Esophagus muscularis mucosa (tissue), 3 donors: ENCODE measurements at regions not wholly inside any gene's neighbourhood (a gene's known extent, or its start where the extent isn't known, plus 50 kb on each side); places are given as distances from the start of the nearest gene placed in this dataset.

Experiments used
- POLR2AphosphoS5 ChIP-seq, 2 donors: sonication (generic); formaldehyde crosslinking; IDR thresholded peaks; one replicate each; pipeline ENCODE4 v1.6.1; 2017; ENCODE audit warnings: antibody characterized with exemption in 2 of 2
- TF ChIP-seq, protein P1 (sequence below), 3 experiments: fragments of 200-600 bp in 2 of 3; fragments of 450-650 bp in 1 of 3; sonication (generic) in 2 of 3; IDR thresholded peaks; one replicate each; pipeline ENCODE4 v1.5.1; 2017 to 2019; ENCODE audit warnings: antibody characterized with exemption in 3 of 3, mild to moderate bottlenecking in 2 of 3, moderate library complexity in 1 of 3

DNA sequence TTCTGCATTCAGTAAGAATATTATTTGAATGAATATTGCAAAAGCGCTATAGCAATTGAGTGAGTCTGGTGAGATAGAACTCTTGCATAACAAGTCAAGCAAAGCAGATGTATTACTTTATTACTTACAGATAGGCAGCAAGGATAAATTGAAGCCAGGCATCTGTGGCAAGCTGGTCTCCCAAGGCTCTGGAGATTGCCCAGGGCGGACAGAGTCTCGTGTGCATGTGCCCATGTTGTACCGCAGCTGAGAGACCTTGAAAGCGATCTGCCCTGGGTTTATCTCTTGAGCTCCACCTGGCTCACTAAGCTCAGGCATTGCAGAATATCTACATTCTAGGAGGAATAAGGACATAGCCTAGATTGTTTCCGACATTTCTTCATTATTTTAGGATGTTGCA is 591.6 kb downstream of the ISL1 start:
- TF ChIP-seq POLR2AphosphoS5 (IDR thresholded peaks at IDR 0.05): no peak
- TF ChIP-seq, protein P1, sequence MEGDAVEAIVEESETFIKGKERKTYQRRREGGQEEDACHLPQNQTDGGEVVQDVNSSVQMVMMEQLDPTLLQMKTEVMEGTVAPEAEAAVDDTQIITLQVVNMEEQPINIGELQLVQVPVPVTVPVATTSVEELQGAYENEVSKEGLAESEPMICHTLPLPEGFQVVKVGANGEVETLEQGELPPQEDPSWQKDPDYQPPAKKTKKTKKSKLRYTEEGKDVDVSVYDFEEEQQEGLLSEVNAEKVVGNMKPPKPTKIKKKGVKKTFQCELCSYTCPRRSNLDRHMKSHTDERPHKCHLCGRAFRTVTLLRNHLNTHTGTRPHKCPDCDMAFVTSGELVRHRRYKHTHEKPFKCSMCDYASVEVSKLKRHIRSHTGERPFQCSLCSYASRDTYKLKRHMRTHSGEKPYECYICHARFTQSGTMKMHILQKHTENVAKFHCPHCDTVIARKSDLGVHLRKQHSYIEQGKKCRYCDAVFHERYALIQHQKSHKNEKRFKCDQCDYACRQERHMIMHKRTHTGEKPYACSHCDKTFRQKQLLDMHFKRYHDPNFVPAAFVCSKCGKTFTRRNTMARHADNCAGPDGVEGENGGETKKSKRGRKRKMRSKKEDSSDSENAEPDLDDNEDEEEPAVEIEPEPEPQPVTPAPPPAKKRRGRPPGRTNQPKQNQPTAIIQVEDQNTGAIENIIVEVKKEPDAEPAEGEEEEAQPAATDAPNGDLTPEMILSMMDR (IDR thresholded peaks at IDR 0.05): no peak
